Activated CD4-positive, alpha-beta T cell treated with anti-CD3 and anti-CD28 coated beads, Interleukin-2, amount 50 U/mL, for 4 hours (primary cell): ENCODE measurements at regions not wholly inside any gene's neighbourhood (a gene's known extent, or its start where the extent isn't known, plus 50 kb on each side); places are given as distances from the start of the nearest gene placed in this dataset.
"Not testable (repeated sequence)": the region's sequence is repeated elsewhere in the genome, so short reads cannot be mapped to it uniquely, and the experiment has no call there.

Experiments used
- DNase-seq, 2 experiments: peaks; one replicate each; pipeline ENCODE4 v3.0.0-alpha.2; 2020

GRCh38 chr11:80281194-80281593 is 840.4 kb upstream of the TENM4 start:
- DNase-seq, result no peak

GRCh38 chr11:80280737-80281136 is 839.9 kb upstream of the TENM4 start:
- no peak for DNase-seq

GRCh38 chr11:80261776-80262175 is 820.9 kb upstream of the TENM4 start:
- DNase-seq, result no peak

- not testable (repeated sequence) for DNase-seq
Measured at GRCh38 chr11:80257319-80258015, 816.6 kb upstream of the TENM4 start.

GRCh38 chr11:80255021-80255420 is 814.2 kb upstream of the TENM4 start:
- no peak for DNase-seq

GRCh38 chr11:80241766-80242165 is 800.9 kb upstream of the TENM4 start:
- DNase-seq, result no peak

- DNase-seq, result no peak
Measured at GRCh38 chr11:80240245-80240644, 799.4 kb upstream of the TENM4 start.

- no peak for DNase-seq
Measured at GRCh38 chr11:80239217-80239616, 798.4 kb upstream of the TENM4 start.

- DNase-seq, result no peak
Measured at GRCh38 chr11:80227915-80228314, 787.1 kb upstream of the TENM4 start.

GRCh38 chr11:80214413-80214812 is 773.6 kb upstream of the TENM4 start:
- no peak for DNase-seq

GRCh38 chr11:80211673-80212072 is 770.8 kb upstream of the TENM4 start:
- no peak for DNase-seq

GRCh38 chr11:80204021-80204420 is 763.2 kb upstream of the TENM4 start:
- DNase-seq, result no peak

- DNase-seq, result no peak
Measured at GRCh38 chr11:80196932-80197554, 756.2 kb upstream of the TENM4 start.

- no peak for DNase-seq
Measured at GRCh38 chr11:80196041-80196440, 755.2 kb upstream of the TENM4 start.

GRCh38 chr11:80194625-80195024 is 753.8 kb upstream of the TENM4 start:
- DNase-seq, result no peak

- DNase-seq, result no peak
Measured at GRCh38 chr11:80194016-80194415, 753.2 kb upstream of the TENM4 start.

GRCh38 chr11:80188076-80188627 is 747.3 kb upstream of the TENM4 start:
- DNase-seq, result no peak

- DNase-seq, result no peak
Measured at GRCh38 chr11:80186692-80187091, 745.9 kb upstream of the TENM4 start.

- no peak for DNase-seq
Measured at GRCh38 chr11:80182901-80183300, 742.1 kb upstream of the TENM4 start.

GRCh38 chr11:80173371-80174136 is 732.7 kb upstream of the TENM4 start:
- DNase-seq, result no peak

GRCh38 chr11:80168796-80169195 is 728.0 kb upstream of the TENM4 start:
- DNase-seq, result no peak

- no peak for DNase-seq
Measured at GRCh38 chr11:80167766-80168165, 726.9 kb upstream of the TENM4 start.

GRCh38 chr11:80165744-80166143 is 724.9 kb upstream of the TENM4 start:
- DNase-seq, result no peak

- no peak for DNase-seq
Measured at GRCh38 chr11:80163441-80163840, 722.6 kb upstream of the TENM4 start.
